ENCODE measurements at regions not wholly inside any gene's neighbourhood (a gene's known extent, or its start where the extent isn't known, plus 50 kb on each side); places are given as distances from the start of the nearest gene placed in this dataset.

DNA sequence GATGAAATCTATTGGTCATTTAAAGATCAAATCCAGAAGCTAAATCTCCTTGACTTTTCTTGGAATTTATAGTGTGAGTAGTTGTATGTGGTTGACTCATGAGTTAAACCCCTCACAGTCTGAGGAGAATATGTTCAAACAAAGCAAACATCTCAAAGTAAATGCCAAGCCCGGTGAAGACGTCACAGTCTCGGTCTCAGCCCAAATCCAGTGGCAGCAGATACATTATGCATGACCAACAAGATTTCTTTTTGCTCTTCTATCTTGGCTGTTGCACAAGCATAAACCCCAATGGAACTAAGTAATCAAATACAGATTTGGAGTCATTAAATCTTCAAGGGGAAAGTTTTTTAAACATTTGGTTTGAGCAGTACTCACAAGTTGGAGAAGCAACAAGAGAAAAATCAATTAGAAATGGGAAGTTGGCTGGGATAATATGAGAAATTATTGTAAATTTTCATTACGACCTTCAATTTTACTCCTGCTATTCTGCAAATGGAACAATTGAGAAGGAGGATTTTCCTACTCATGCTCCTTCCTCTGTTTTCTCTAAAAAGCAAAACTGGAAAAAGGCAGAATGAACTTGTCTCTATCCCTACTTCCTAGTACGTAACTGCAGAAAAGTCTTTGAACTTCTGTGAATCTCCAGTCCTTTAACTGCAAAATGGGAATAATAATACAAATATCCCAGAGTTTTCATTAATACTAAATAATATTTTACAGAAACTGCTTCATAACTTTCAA is 575.8 kb downstream of the NUF2 start:
- POLR2A ChIA-PET = no interaction called here
- CTCF ChIA-PET = no interaction called here
- Histone ChIP-seq H3K27ac (ENCODE audit: low read depth, low read length) (no peak overlapping the region), H3K27me3 (ENCODE audit: control insufficient read depth, insufficient read depth, low read length) (no peaks in the 10 kb centered on the region), H3K4me3 (ENCODE audit: low read depth, low read length) (no peak overlapping the region), H3K9me3 (ENCODE audit: control insufficient read depth, insufficient read depth, low read length) (no peaks in the 10 kb centered on the region)
- DNase-seq (ENCODE audit: low read depth, low spot score) = no peak
- TF ChIP-seq, protein P1, sequence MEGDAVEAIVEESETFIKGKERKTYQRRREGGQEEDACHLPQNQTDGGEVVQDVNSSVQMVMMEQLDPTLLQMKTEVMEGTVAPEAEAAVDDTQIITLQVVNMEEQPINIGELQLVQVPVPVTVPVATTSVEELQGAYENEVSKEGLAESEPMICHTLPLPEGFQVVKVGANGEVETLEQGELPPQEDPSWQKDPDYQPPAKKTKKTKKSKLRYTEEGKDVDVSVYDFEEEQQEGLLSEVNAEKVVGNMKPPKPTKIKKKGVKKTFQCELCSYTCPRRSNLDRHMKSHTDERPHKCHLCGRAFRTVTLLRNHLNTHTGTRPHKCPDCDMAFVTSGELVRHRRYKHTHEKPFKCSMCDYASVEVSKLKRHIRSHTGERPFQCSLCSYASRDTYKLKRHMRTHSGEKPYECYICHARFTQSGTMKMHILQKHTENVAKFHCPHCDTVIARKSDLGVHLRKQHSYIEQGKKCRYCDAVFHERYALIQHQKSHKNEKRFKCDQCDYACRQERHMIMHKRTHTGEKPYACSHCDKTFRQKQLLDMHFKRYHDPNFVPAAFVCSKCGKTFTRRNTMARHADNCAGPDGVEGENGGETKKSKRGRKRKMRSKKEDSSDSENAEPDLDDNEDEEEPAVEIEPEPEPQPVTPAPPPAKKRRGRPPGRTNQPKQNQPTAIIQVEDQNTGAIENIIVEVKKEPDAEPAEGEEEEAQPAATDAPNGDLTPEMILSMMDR (IDR thresholded peaks at IDR 0.05; ENCODE audit: low read depth, low read length) = no peak

DNA sequence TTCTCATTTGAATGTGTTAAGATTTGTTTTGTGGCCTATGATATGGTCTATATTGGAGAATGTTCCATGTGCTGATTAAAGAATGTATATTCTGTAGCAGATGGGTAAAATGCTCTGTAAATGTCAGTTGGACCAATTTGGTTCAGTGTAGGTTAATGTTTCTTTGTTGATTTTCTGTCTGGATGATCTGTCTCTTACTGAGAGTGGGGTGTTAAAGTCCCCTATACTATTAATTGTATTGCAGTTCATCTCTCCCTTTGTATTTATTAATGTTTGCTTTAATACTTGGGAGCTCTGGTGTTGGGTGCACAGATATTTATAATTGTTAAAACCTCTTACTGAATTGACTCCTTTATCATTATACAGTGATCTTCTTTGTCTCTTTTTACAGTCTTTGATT is 584.5 kb downstream of the NUF2 start:
- POLR2A ChIA-PET = no interaction called here

DNA sequence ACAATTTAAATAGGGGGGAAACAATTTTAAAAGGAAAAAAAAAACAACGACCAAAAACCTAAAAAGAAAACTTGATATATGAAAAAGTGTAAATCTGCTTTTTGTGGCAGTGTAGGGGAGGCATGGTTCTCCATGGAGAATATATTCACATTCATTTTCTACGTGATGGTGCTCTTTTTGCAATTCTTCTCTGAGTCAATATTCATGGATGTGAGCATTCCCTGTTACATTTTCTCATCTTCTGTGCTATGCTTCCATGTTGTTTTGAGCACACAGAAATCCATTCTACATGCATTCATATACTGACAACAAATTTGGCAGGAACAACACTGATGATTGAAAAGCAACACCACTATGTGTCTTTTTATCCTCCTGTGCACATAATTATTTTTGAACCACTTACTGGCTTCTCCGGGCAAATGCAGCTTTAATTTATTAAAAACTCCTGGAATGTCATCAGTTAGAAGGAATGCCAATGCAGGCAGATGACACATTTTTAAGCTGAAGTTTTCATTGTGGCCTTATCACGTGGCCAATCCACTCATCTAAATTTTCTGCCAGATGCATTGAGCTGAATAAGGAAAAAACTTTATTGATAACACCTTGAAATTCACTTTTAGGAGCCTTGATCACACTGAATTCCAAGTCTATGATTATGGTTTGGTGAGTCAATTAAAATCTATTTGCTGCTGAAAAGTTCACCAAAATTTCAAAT is 590.6 kb downstream of the NUF2 start:
- TF ChIP-seq, protein P1 (IDR thresholded peaks at IDR 0.05; ENCODE audit: low read depth, low read length) = no peak

More for the DNA sequence above, 584.5 kb downstream of the NUF2 start:
- DNase-seq (ENCODE audit: low read depth, low spot score) = no peak
- CTCF ChIA-PET = no interaction called here
- no peaks in the 10 kb centered on the region for H3K9me3 ChIP-seq (ENCODE audit: control insufficient read depth, insufficient read depth, low read length)
- TF ChIP-seq, protein P1 (IDR thresholded peaks at IDR 0.05; ENCODE audit: low read depth, low read length) = no peak
- no peak overlapping the region for H3K27ac ChIP-seq (ENCODE audit: low read depth, low read length)
- no peaks in the 10 kb centered on the region for H3K27me3 ChIP-seq (ENCODE audit: control insufficient read depth, insufficient read depth, low read length)
- H3K4me3 ChIP-seq (ENCODE audit: low read depth, low read length) = no peak overlapping the region

DNA sequence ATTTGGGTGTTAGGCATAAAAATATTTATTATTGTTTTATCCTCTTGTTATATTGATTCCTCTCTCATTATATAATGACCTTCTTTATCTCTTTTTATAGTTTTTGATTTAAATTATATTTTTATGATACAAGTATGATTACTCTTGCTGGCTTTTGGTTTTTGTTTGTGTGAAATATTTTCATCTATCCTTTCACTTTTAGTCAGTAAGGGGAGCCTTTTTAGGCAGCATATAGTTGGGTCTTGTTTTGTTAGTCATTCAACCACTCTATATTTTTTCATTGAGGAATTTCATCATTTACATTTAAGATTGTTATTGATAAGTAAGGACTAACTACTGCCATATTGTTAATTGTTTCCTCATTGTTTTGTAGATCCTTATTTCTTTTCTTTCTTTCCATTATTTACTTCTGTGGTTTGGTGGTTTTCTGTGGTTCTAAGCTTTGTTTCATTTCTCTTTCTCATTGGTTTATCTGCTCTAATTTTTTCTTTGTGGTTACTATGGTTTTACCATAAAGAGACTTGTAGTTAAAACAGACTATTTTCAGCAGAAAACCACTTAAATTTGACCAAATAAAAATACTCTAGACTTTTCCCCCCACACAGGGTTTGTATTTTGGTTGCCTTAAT is 593.1 kb downstream of the NUF2 start:
- H3K9me3 ChIP-seq (ENCODE audit: control insufficient read depth, insufficient read depth, low read length) = no peaks in the 10 kb centered on the region
- TF ChIP-seq, protein P1 (IDR thresholded peaks at IDR 0.05; ENCODE audit: low read depth, low read length) = no peak
- ChIA-PET CTCF (no interaction called here), POLR2A (no interaction called here)
- no peak overlapping the region for H3K27ac ChIP-seq (ENCODE audit: low read depth, low read length)
- H3K4me3 ChIP-seq (ENCODE audit: low read depth, low read length) = no peak overlapping the region
- H3K27me3 ChIP-seq (ENCODE audit: control insufficient read depth, insufficient read depth, low read length) = no peaks in the 10 kb centered on the region
- no peak for DNase-seq (ENCODE audit: low read depth, low spot score)

More for the DNA sequence above, 590.6 kb downstream of the NUF2 start:
- ChIA-PET CTCF (no interaction called here), POLR2A (no interaction called here)
- Histone ChIP-seq H3K27me3 (ENCODE audit: control insufficient read depth, insufficient read depth, low read length) (no peaks in the 10 kb centered on the region), H3K27ac (ENCODE audit: low read depth, low read length) (no peak overlapping the region), H3K9me3 (ENCODE audit: control insufficient read depth, insufficient read depth, low read length) (no peaks in the 10 kb centered on the region), H3K4me3 (ENCODE audit: low read depth, low read length) (no peak overlapping the region)
- DNase-seq (ENCODE audit: low read depth, low spot score) = no peak

DNA sequence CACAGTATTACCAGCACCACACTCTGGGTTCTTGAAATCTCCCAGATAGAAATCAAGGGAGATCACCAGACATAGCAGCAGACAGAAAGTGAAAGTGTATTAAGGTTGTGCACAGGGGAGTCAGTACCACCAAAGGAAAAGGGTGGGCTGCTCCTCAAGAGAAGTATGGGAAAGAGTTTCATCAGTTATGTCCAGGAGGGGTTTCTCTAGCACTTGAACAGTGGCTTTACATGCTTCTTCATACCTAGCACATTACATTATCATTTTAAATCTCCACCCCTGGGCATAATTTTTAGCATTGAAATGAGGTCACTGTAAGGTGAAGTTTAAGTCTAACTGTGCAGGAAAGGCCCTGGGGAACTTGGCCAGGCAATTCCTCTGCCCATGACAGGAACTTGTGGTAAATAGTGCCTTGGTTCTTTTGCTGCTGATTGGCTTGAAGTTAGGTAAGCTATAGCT is 601.0 kb downstream of the NUF2 start:
- no peaks in the 10 kb centered on the region for H3K27me3 ChIP-seq (ENCODE audit: control insufficient read depth, insufficient read depth, low read length)
- no peak overlapping the region for H3K27ac ChIP-seq (ENCODE audit: low read depth, low read length)
- TF ChIP-seq, protein P1 (IDR thresholded peaks at IDR 0.05; ENCODE audit: low read depth, low read length) = no peak
- ChIA-PET POLR2A (no interaction called here), CTCF (no interaction called here)
- H3K4me3 ChIP-seq (ENCODE audit: low read depth, low read length) = no peak overlapping the region
- H3K9me3 ChIP-seq (ENCODE audit: control insufficient read depth, insufficient read depth, low read length) = no peaks in the 10 kb centered on the region
- no peak for DNase-seq (ENCODE audit: low read depth, low spot score)
